DOHH2 (cell line): ENCODE measurements at regions not wholly inside any gene's neighbourhood (a gene's known extent, or its start where the extent isn't known, plus 50 kb on each side); places are given as distances from the start of the nearest gene placed in this dataset.

ENCODE experiments used
- CTCF ChIP-seq: fragments of 200-600 bp; sonication (generic); IDR thresholded peaks from one replicate; pipeline ENCODE4 v1.5.1; 2014; ENCODE audit warnings: antibody characterized with exemption, mild to moderate bottlenecking, low read depth, low read length; ENCODE audit not compliant: poor library complexity, severe bottlenecking
- EZH2phosphoT487 ChIP-seq: fragments of 200-600 bp; sonication (generic); IDR thresholded peaks from 2 replicates; pipeline ENCODE4 v1.6.1; 2017; ENCODE audit warnings: borderline replicate concordance, mild to moderate bottlenecking, antibody characterized with exemption, low read length, moderate library complexity, mixed read lengths

- TF ChIP-seq CTCF (no peak), EZH2phosphoT487 (no peak)
These were observed 347.4 kb upstream of the DCBLD2 start for GRCh38 chr3:99248913-99249312.
